ENCODE measurements at regions not wholly inside any gene's neighbourhood (a gene's known extent, or its start where the extent isn't known, plus 50 kb on each side); places are given as distances from the start of the nearest gene placed in this dataset.

DNA sequence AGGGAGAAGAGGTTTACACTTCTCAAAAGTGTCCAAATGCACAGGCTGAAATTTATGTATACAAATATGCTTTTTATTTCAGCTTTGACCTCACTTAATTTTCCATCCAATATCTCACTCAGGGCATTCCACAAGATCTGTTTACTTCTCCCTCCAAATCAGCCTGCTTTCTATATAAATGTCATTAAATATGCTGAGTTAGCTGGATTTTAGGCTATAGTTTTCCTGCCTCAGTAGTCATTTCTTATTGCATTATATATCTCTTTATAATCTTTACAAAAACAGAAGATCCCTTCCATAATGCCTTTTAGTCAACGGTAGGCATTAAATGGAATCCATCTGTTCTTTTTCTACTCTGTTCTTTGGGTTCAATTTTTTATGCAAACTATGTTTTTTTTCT, 71.7 kb upstream of the KCND2 start:
- TF ChIP-seq, protein P1, sequence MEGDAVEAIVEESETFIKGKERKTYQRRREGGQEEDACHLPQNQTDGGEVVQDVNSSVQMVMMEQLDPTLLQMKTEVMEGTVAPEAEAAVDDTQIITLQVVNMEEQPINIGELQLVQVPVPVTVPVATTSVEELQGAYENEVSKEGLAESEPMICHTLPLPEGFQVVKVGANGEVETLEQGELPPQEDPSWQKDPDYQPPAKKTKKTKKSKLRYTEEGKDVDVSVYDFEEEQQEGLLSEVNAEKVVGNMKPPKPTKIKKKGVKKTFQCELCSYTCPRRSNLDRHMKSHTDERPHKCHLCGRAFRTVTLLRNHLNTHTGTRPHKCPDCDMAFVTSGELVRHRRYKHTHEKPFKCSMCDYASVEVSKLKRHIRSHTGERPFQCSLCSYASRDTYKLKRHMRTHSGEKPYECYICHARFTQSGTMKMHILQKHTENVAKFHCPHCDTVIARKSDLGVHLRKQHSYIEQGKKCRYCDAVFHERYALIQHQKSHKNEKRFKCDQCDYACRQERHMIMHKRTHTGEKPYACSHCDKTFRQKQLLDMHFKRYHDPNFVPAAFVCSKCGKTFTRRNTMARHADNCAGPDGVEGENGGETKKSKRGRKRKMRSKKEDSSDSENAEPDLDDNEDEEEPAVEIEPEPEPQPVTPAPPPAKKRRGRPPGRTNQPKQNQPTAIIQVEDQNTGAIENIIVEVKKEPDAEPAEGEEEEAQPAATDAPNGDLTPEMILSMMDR (IDR thresholded peaks at IDR 0.05) = no peak
- no peak for TF ChIP-seq POLR2A (IDR thresholded peaks at IDR 0.05)
